ENCODE measurements at regions not wholly inside any gene's neighbourhood (a gene's known extent, or its start where the extent isn't known, plus 50 kb on each side); places are given as distances from the start of the nearest gene placed in this dataset.

DNA sequence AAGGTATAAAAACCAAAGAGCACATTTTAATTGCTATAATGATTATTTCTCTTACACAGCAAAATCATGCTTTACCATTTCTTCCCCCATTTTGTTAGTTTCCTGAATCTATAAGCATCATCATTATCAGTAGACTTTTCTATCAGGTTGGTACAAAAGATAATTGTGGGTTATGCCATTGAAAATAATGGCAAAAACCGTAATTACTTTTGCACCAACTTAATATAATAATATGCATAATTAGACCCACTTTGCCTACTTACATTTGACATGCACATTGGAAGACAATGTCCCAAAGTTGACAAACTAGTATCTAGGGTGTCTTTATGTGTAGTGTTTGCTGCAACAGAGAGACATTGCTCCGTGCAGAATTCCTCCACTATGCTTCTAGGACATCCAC is 594.2 kb downstream of the LMO4 start:
- no peak for TF ChIP-seq POLR2AphosphoS5 (IDR thresholded peaks at IDR 0.05)
- no peak for TF ChIP-seq POLR2A (IDR thresholded peaks at IDR 0.05)
- TF ChIP-seq, protein P1, sequence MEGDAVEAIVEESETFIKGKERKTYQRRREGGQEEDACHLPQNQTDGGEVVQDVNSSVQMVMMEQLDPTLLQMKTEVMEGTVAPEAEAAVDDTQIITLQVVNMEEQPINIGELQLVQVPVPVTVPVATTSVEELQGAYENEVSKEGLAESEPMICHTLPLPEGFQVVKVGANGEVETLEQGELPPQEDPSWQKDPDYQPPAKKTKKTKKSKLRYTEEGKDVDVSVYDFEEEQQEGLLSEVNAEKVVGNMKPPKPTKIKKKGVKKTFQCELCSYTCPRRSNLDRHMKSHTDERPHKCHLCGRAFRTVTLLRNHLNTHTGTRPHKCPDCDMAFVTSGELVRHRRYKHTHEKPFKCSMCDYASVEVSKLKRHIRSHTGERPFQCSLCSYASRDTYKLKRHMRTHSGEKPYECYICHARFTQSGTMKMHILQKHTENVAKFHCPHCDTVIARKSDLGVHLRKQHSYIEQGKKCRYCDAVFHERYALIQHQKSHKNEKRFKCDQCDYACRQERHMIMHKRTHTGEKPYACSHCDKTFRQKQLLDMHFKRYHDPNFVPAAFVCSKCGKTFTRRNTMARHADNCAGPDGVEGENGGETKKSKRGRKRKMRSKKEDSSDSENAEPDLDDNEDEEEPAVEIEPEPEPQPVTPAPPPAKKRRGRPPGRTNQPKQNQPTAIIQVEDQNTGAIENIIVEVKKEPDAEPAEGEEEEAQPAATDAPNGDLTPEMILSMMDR (IDR thresholded peaks at IDR 0.05 in 8 of 11, conservative IDR thresholded peaks at IDR 0.05 in 3 of 11): no peak

DNA sequence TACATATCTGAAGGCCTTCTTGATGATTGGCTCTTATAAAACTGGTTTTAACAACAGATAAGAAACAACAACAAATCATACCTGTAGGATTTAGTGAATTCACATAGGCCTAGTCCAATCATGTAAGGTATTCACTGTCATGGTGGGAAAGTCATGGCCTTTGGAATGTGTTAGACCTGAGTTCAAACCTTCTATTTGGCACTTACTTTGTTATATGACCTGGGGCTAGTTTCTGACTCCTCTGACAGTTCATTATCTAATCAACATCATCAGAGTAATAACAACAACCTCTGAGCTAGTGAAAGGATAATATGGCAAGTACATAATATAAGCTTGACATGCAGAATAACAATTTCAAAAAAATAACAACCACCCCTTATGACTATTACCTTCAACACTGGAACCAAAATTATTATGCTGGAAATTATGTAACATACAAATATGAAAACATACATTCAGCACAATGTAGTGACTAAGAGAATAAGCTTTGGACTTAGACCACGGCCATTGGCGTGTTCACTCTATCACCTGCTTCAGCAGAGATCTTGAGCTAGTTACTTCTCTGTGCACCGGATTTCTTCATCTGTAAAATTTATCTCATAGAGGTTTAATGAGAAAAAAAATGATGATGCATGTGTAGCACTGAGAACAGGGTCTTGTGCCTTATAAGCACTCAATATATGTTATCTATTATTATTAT is 597.6 kb downstream of the LMO4 start:
- Histone ChIP-seq H3K4me1 (no peaks in the 10 kb centered on the region), H3K27me3 (replicated peaks in 1 of 7) (no peaks in the 10 kb centered on the region), H3K27ac (no peak overlapping the region), H3K36me3 (no peaks in the 10 kb centered on the region), H3K9me3 (peaks cover 0 to 14% (median 11%) of the 10 kb centered on the region in 8 donors), H3K4me3 (no peak overlapping the region)
- intact Hi-C loops (cut with DNase I; ENCODE audit: low total_unique reads): no loop called here
- WGBS, 5 donors: 88 to 95% (median 91%) methylated on average over 3 of the region's 3 CpGs
- no peak for DNase-seq
- no peak for TF ChIP-seq POLR2A (IDR thresholded peaks at IDR 0.05)
- no peak for TF ChIP-seq POLR2AphosphoS5 (IDR thresholded peaks at IDR 0.05)
- TF ChIP-seq, protein P1 (IDR thresholded peaks at IDR 0.05 in 8 of 11, conservative IDR thresholded peaks at IDR 0.05 in 3 of 11): no peak

More for the DNA sequence above, 594.2 kb downstream of the LMO4 start:
- DNase-seq: no peak
- H3K4me1 ChIP-seq: no peaks in the 10 kb centered on the region
- no peaks in the 10 kb centered on the region for H3K9me3 ChIP-seq
- WGBS, 5 donors: 72 to 93% (median 86%) methylated on average over 2 of the region's 2 CpGs
- no peaks in the 10 kb centered on the region for H3K36me3 ChIP-seq
- intact Hi-C loops (cut with DNase I; ENCODE audit: low total_unique reads): no loop called here
- H3K27ac ChIP-seq: no peak overlapping the region
- H3K27me3 ChIP-seq (replicated peaks in 1 of 7): no peaks in the 10 kb centered on the region
- H3K4me3 ChIP-seq: no peak overlapping the region

- peaks cover 0 to 20% (median 17%) of the 10 kb centered on the region in 8 donors for H3K9me3 ChIP-seq
- WGBS, 5 donors: 88 to 96% (median 93%) methylated on average over 1 of the region's 1 CpG
- no peak overlapping the region for H3K27ac ChIP-seq
- TF ChIP-seq, protein P1 (IDR thresholded peaks at IDR 0.05 in 8 of 11, conservative IDR thresholded peaks at IDR 0.05 in 3 of 11): no peak
- TF ChIP-seq POLR2A (IDR thresholded peaks at IDR 0.05): no peak
- TF ChIP-seq POLR2AphosphoS5 (IDR thresholded peaks at IDR 0.05): no peak
- no peaks in the 10 kb centered on the region for H3K36me3 ChIP-seq
- DNase-seq: no peak
- no peaks in the 10 kb centered on the region for H3K27me3 ChIP-seq (replicated peaks in 1 of 7)
- no peaks in the 10 kb centered on the region for H3K4me1 ChIP-seq
- H3K4me3 ChIP-seq: no peak overlapping the region
- intact Hi-C loops (cut with DNase I; ENCODE audit: low total_unique reads): no loop called here
Measured at GRCh38 chr1:87926921-87927320, 598.2 kb downstream of the LMO4 start.

DNA sequence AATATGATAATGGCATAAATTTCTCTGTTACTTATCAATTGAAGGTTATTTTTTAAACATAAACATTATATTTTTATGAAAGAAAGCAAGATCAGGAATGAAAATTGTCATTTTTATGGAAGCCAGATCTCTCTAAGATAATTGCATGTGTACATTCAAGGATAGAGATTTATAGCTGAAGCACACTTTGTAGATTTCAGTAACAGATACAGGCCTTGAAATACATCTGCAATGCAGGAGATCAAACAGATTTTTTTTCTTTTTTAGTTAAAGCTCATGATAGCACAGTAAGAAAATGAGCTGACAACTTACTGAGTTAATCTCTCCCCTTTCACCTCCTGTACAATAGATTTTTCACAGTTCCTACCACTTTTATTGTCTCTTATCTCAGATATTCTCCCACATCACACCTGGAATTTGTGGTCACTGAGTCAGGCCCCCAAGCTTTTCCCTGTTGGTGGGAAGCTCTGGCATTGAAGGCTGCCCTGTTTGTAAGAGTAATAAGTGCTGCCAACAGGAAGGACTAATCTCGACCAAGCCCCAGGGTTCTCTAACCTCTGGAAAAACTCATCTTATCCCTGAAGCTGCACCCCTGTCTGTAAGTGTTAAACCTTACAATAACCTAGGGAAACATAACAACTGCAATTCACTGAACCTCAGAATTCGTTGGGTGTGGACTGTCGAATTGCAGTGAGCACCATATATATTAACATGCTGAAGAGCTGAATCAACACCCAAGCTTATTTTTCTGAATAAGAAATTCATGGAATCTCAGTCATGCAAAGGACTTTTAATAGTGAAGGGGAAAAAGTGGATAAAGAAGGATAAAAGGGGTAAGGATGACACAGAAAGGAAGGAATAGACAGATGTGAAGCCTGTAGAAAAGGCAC is 599.0 kb downstream of the LMO4 start:
- TF ChIP-seq, protein P1 (IDR thresholded peaks at IDR 0.05 in 8 of 11, conservative IDR thresholded peaks at IDR 0.05 in 3 of 11): no peak
- TF ChIP-seq POLR2A (IDR thresholded peaks at IDR 0.05) (no peak), POLR2AphosphoS5 (IDR thresholded peaks at IDR 0.05) (no peak)
- H3K27me3 ChIP-seq (replicated peaks in 1 of 7): no peaks in the 10 kb centered on the region
- 65 to 83% (median 78%) methylated on average over 3 of the region's 3 CpGs for WGBS, 5 donors
- H3K4me3 ChIP-seq: no peak overlapping the region
- no peaks in the 10 kb centered on the region for H3K36me3 ChIP-seq
- intact Hi-C loops (cut with DNase I; ENCODE audit: low total_unique reads): no loop called here
- no peak overlapping the region for H3K27ac ChIP-seq
- DNase-seq: no peak
- H3K9me3 ChIP-seq: peaks cover 0 to 27% (median 22%) of the 10 kb centered on the region in 8 donors
- no peaks in the 10 kb centered on the region for H3K4me1 ChIP-seq
